HFFc6 (cell line): ENCODE measurements at regions not wholly inside any gene's neighbourhood (a gene's known extent, or its start where the extent isn't known, plus 50 kb on each side); places are given as distances from the start of the nearest gene placed in this dataset.

ENCODE experiments used
- DNase-seq: peaks from one replicate; pipeline ENCODE4 v3.0.0-alpha.2; 2018
- H3K27ac Mint-ChIP-seq: 2 replicates; pipeline ENCODE4 v1.8.0; 2020; ENCODE audit warnings: mild to moderate bottlenecking, mixed read lengths
- H3K27me3 Mint-ChIP-seq: 2 replicates; pipeline ENCODE4 v1.8.0; 2021; ENCODE audit warnings: mild to moderate bottlenecking, moderate library complexity, mixed read lengths; ENCODE audit not compliant: insufficient read depth
- H3K36me3 Mint-ChIP-seq: 2 replicates; pipeline ENCODE4 v1.8.0; 2021; ENCODE audit warnings: low read depth, mixed read lengths
- H3K4me1 Mint-ChIP-seq: 2 replicates; pipeline ENCODE4 v1.8.0; 2020; ENCODE audit warnings: low read depth, mixed read lengths
- H3K4me3 Mint-ChIP-seq: 2 replicates; pipeline ENCODE4 v1.8.0; 2020; ENCODE audit warnings: mild to moderate bottlenecking, moderate library complexity, mixed read lengths
- H3K9me3 Mint-ChIP-seq: 2 replicates; pipeline ENCODE4 v1.8.0; 2020; ENCODE audit warnings: mild to moderate bottlenecking, mixed read lengths
- TF ChIP-seq, protein P1 (sequence below): fragments of 200-600 bp; sonication (generic); IDR thresholded peaks from 2 replicates; pipeline ENCODE4 v1.5.0; 2021; ENCODE audit warnings: antibody characterized with exemption, mild to moderate bottlenecking

DNA sequence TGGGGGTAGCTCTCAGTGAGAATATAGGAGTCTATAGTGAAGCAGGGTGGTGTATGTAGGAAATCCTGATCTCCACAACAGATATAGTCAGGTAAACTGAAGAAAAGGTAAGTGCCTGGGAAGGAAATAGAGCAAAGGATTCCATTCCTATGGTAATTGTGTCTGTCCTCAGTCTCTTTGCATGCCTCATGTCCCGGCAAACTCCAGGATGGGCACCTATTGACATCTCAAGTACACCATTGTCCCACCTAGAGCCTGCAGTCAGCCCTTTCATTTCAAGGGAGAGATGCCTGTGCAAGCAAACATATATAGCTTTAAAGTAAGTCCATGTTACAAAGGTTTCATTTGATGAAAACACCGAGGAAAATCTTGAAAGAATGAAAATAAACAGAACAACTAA is 257.7 kb upstream of the AZI2 start:
- TF ChIP-seq, protein P1, sequence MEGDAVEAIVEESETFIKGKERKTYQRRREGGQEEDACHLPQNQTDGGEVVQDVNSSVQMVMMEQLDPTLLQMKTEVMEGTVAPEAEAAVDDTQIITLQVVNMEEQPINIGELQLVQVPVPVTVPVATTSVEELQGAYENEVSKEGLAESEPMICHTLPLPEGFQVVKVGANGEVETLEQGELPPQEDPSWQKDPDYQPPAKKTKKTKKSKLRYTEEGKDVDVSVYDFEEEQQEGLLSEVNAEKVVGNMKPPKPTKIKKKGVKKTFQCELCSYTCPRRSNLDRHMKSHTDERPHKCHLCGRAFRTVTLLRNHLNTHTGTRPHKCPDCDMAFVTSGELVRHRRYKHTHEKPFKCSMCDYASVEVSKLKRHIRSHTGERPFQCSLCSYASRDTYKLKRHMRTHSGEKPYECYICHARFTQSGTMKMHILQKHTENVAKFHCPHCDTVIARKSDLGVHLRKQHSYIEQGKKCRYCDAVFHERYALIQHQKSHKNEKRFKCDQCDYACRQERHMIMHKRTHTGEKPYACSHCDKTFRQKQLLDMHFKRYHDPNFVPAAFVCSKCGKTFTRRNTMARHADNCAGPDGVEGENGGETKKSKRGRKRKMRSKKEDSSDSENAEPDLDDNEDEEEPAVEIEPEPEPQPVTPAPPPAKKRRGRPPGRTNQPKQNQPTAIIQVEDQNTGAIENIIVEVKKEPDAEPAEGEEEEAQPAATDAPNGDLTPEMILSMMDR = no peak
- no peak overlapping the region for H3K4me3 Mint-ChIP-seq
- H3K27me3 Mint-ChIP-seq = no peaks in the 10 kb centered on the region; the same call in 1 of the 2 replicates
- DNase-seq = no peak
- H3K4me1 Mint-ChIP-seq = no peaks in the 10 kb centered on the region
- peaks cover 13% of the 10 kb centered on the region for H3K9me3 Mint-ChIP-seq
- H3K27ac Mint-ChIP-seq = no peak overlapping the region
- no peaks in the 10 kb centered on the region for H3K36me3 Mint-ChIP-seq

DNA sequence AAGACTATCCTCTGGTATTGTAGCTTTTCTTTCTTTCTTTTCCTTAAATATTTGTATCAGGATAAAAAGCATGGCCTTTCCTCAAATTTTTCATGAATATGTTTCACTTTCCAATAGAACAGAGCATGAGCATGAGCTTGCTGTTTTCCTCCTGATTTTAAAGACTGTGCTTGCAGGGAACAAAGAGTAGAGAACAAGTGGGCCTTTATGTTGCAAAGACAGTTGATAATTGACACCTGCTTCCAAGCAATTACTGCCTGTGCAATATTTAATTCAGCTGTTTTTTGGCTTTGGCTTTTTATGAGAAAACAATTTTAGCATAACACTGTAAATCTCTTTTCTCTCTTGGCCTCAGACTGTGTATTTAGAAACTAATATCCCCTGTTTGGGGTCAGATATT is 263.6 kb upstream of the AZI2 start:
- Mint-ChIP-seq H3K4me3 (no peak overlapping the region), H3K27ac (no peak overlapping the region), H3K9me3 (peaks cover 11% of the 10 kb centered on the region), H3K27me3 (no peaks in the 10 kb centered on the region; the same call in 1 of the 2 replicates), H3K4me1 (no peaks in the 10 kb centered on the region), H3K36me3 (no peaks in the 10 kb centered on the region)
- TF ChIP-seq, protein P1 = no peak
- DNase-seq = no peak

DNA sequence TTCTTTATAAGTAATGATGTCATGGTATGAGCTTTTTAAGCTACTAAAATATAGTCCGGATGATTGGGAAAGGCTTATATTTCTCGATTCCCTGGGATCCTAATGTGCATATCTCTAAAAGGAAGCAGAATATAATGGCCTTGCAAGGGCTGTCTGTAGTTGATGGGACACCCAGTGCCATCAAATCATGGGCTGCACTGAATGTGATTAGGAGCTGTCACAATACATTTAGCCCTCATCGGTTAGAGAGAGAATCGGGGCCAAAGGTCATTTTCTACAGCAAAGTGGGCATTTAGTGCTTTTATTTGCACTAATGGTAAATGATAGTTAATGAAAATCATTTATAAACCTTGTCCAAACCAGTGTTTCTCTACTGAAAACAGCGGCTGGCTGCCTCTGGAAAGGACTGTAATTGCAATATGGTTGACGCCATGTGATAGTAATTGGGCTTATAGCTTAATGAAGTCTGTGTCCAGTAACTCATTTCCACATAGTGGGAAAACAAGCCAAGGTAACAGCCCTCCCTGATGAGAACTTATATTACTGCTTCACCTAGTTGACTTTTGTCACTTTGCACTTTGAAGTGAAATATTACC is 265.0 kb upstream of the AZI2 start:
- H3K4me1 Mint-ChIP-seq = no peaks in the 10 kb centered on the region
- TF ChIP-seq, protein P1 = no peak
- peaks cover 10% of the 10 kb centered on the region; the same call in 1 of the 2 replicates for H3K9me3 Mint-ChIP-seq
- H3K27me3 Mint-ChIP-seq = no peaks in the 10 kb centered on the region
- no peak overlapping the region for H3K27ac Mint-ChIP-seq
- no peak for DNase-seq
- H3K4me3 Mint-ChIP-seq = no peak overlapping the region
- H3K36me3 Mint-ChIP-seq = no peaks in the 10 kb centered on the region

DNA sequence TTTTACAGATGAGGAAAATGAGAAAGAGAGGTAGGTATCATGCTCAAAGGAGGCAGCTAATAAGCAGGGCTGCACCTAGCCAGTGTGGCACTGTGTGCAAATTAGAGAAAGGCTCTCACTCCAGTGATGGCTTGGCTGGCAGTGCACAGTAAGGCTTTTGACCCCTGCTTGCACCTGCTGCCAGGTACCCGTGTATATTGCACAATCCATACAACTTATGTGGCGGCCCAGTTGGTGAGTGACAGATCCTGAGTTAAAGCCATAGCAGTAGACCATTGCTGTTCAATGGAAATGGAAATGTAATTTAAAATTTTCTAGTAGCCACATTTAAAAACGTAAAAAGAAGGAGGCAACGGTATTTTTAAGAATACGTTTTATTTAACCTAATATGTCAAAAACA is 266.4 kb upstream of the AZI2 start:
- Mint-ChIP-seq H3K36me3 (no peaks in the 10 kb centered on the region), H3K9me3 (peaks cover 10% of the 10 kb centered on the region; the same call in 1 of the 2 replicates), H3K4me3 (no peak overlapping the region), H3K27me3 (no peaks in the 10 kb centered on the region), H3K27ac (no peak overlapping the region), H3K4me1 (no peaks in the 10 kb centered on the region)
- no peak for DNase-seq
- TF ChIP-seq, protein P1 = no peak

DNA sequence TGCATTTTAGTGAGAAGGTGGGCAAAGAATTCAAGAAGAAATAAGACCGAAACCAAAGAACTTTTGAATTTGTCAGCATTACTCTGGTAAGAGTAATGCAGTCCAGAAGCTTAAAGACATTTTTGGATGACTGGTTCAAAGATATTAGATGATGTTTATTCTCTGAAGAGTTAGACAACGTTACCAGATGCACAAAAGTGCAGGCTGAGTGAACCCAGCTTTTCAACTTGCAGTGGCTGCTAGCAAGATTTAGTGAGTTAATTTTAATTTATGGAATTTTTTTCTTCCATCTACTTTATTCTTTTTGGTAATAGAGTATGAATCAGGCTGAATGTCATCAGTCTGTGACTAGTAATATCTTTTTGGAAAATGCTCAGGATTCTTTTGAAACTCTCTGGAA is 267.3 kb upstream of the AZI2 start:
- peaks cover 16% of the 10 kb centered on the region for H3K9me3 Mint-ChIP-seq
- TF ChIP-seq, protein P1 = no peak
- no peak for DNase-seq
- no peak overlapping the region for H3K27ac Mint-ChIP-seq
- no peaks in the 10 kb centered on the region for H3K36me3 Mint-ChIP-seq
- H3K4me1 Mint-ChIP-seq = no peaks in the 10 kb centered on the region
- H3K27me3 Mint-ChIP-seq = no peaks in the 10 kb centered on the region
- H3K4me3 Mint-ChIP-seq = no peak overlapping the region

DNA sequence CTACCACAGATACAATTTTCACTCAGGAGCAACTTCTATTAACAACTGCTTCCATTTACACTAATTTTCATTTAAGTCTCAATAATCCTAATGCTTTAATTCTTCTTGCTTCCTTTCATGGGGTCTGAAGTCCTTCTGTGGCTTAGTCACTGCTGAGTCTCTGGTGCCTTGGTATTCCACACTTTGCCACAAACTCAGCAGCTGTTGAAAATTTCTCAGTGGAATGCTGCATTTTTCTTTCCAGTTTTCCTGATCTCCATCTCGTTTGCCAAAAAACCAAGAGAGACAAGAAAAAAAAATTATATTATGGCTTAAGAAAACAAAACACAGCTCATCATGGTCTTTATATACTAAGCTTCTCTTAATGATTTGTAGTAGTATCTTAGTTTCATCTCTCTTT is 269.2 kb upstream of the AZI2 start:
- peaks cover 25% of the 10 kb centered on the region for H3K9me3 Mint-ChIP-seq
- DNase-seq = no peak
- no peaks in the 10 kb centered on the region for H3K4me1 Mint-ChIP-seq
- H3K4me3 Mint-ChIP-seq = no peak overlapping the region
- TF ChIP-seq, protein P1 = no peak
- H3K27ac Mint-ChIP-seq = no peak overlapping the region
- H3K36me3 Mint-ChIP-seq = no peaks in the 10 kb centered on the region
- H3K27me3 Mint-ChIP-seq = no peaks in the 10 kb centered on the region
